GM12891 (cell line): ENCODE measurements at regions not wholly inside any gene's neighbourhood (a gene's known extent, or its start where the extent isn't known, plus 50 kb on each side); places are given as distances from the start of the nearest gene placed in this dataset.

ENCODE experiments used
- PAX5 ChIP-seq: IDR thresholded peaks from 2 replicates; pipeline ENCODE4 v1.6.1; 2011; ENCODE audit warnings: low read length, moderate library complexity, mild to moderate bottlenecking; ENCODE audit not compliant: insufficient read depth, severe bottlenecking
- POLR2A ChIP-seq: IDR thresholded peaks from 2 replicates; pipeline ENCODE4 v1.6.1; 2011; ENCODE audit warnings: low read depth, low read length, control low read depth
- POLR2AphosphoS5 ChIP-seq: IDR thresholded peaks from 2 replicates; pipeline ENCODE4 v1.6.1; 2011; ENCODE audit warnings: low read depth, low read length, control low read depth
- POU2F2 ChIP-seq: IDR thresholded peaks from 2 replicates; pipeline ENCODE4 v1.6.1; 2011; ENCODE audit warnings: low read depth, mild to moderate bottlenecking, control low read depth, low read length, moderate library complexity
- SPI1 ChIP-seq: IDR thresholded peaks from 2 replicates; pipeline ENCODE4 v1.6.1; 2011; ENCODE audit warnings: low read depth, low read length, control low read depth
- TAF1 ChIP-seq: IDR thresholded peaks from 2 replicates; pipeline ENCODE4 v1.6.1; 2011; ENCODE audit warnings: low read depth, low read length, control low read depth

GRCh38 chr1:100606438-100606837, 68.5 kb downstream of the GPR88 start:
- TF ChIP-seq TAF1 (no peak), PAX5 (no peak), POLR2A (no peak), POLR2AphosphoS5 (no peak), SPI1 (no peak), POU2F2 (no peak)
